Activated naive CD4-positive, alpha-beta T cell treated with anti-CD3 and anti-CD28 coated beads, Interleukin-2, amount 10 ng/mL, durations not matched to agents 7 days and 5 days (primary cell): ENCODE measurements at regions not wholly inside any gene's neighbourhood (a gene's known extent, or its start where the extent isn't known, plus 50 kb on each side); places are given as distances from the start of the nearest gene placed in this dataset.

Source experiments
- CTCF ChIA-PET: fragments of 350-600 bp; sonication (Branson Sonifier 250); formaldehyde crosslinking; loops from one replicate; lab custom pipeline; 2021; ENCODE audit warnings: antibody characterized with exemption; lab: Charles Lee
- DNase-seq: peaks from one replicate; pipeline ENCODE4 v3.0.0-alpha.2; 2020
- H3K27ac Mint-ChIP-seq: one replicate; pipeline ENCODE4 v1.8.0; 2021; ENCODE audit warnings: mild to moderate bottlenecking, moderate library complexity, mixed read lengths
- H3K27me3 Mint-ChIP-seq: one replicate; pipeline ENCODE4 v1.8.0; 2021; ENCODE audit warnings: mild to moderate bottlenecking, mixed read lengths
- H3K36me3 Mint-ChIP-seq: one replicate; pipeline ENCODE4 v1.8.0; 2021; ENCODE audit warnings: mixed read lengths
- H3K4me1 Mint-ChIP-seq: one replicate; pipeline ENCODE4 v1.8.0; 2021; ENCODE audit warnings: mixed read lengths
- H3K4me3 Mint-ChIP-seq: one replicate; pipeline ENCODE4 v1.8.0; 2021; ENCODE audit warnings: mild to moderate bottlenecking, moderate library complexity, mixed read lengths
- H3K9me3 Mint-ChIP-seq: one replicate; pipeline ENCODE4 v1.8.0; 2021; ENCODE audit warnings: mixed read lengths

DNA sequence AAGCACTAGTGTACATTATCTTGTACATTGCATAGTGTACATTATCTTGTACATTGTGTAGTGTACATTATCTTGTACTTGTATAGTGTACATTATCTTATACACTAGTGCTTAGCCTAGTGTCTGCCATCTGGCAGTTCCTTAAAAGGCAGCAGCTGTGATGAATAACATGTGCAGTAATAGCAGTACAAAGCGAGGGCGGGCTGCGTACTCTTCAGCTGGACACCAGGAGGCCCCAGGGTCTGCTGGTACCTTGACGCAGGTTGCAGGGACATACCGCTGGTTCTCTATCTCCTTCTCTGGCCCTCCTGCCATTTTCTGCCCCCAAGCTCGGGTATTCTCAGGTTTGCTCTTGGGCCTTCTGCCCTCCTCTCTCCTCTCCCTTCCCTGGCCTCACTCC is 149.6 kb downstream of the SEC16B start:
- Mint-ChIP-seq H3K9me3 (peaks cover 6% of the 10 kb centered on the region), H3K27ac (no peak overlapping the region), H3K4me1 (no peaks in the 10 kb centered on the region), H3K27me3 (no peaks in the 10 kb centered on the region), H3K4me3 (no peak overlapping the region), H3K36me3 (no peaks in the 10 kb centered on the region)
- no peak for DNase-seq
- CTCF ChIA-PET, result no interaction called here

DNA sequence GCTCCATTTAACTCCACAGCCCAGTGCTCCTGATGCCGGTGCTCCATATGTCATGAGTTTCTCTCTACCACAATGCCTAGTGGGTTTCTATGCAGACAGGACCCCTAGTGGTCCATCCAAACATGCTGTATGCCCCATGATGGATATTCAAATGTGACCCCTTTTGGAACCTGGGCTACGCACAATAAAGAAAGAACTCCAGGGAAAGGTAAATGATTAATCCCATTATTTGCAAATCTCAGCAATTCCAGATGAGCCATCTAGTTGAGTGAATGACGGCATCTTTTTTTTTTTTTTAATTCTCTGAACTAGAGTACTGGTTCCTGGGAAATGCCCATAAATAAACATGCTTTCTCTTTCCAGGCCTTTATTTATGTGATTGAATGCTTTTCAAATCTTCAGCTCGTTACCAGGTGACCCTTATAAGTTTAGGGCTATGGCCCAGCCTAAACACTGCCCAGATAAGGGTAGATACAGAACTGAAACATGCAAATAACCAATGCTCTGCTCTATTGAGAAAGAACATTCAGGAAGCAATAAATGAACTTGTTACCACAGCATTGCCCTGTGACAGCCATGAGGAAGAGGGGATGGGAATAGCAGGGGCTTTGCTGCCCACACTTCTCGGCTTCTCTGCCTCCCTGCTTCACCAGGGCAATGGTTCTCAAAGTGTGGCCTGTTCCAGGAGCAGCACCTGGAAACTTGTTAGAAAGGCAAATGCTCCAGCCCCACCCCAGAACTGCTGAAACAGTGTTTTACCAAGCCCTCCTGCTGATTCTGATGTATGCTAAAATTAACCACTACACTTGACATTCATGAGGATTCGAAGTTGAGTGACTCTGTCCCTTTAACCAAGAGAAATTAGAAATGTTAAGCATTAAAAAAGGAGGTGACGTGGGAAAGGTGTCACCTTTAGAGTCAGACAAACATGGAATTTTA is 151.7 kb downstream of the SEC16B start:
- no peak overlapping the region for H3K27ac Mint-ChIP-seq
- H3K9me3 Mint-ChIP-seq, result peaks cover 10% of the 10 kb centered on the region
- no peaks in the 10 kb centered on the region for H3K36me3 Mint-ChIP-seq
- no peaks in the 10 kb centered on the region for H3K4me1 Mint-ChIP-seq
- no peak for DNase-seq
- H3K27me3 Mint-ChIP-seq, result no peaks in the 10 kb centered on the region
- H3K4me3 Mint-ChIP-seq, result no peak overlapping the region
- CTCF ChIA-PET, result no interaction called here

GRCh38 chr1:177812650-177813049 is 157.2 kb downstream of the SEC16B start:
- peaks cover 16% of the 10 kb centered on the region for H3K9me3 Mint-ChIP-seq
- no peak for DNase-seq
- no peaks in the 10 kb centered on the region for H3K36me3 Mint-ChIP-seq
- H3K4me1 Mint-ChIP-seq, result no peaks in the 10 kb centered on the region
- CTCF ChIA-PET, result interaction anchor here (1.1 kb wide), 1 partner anchor 12 kb away, joined by 3 read pairs; no protein-coding TSS in a partner anchor
- H3K4me3 Mint-ChIP-seq, result no peak overlapping the region
- no peaks in the 10 kb centered on the region for H3K27me3 Mint-ChIP-seq
- H3K27ac Mint-ChIP-seq, result no peak overlapping the region

- CTCF ChIA-PET, result interaction anchor here (1.1 kb wide), 1 partner anchor 13 kb away, joined by 3 read pairs; no protein-coding TSS in a partner anchor
- H3K4me3 Mint-ChIP-seq, result no peak overlapping the region
- peaks cover 17% of the 10 kb centered on the region for H3K9me3 Mint-ChIP-seq
- H3K27ac Mint-ChIP-seq, result no peak overlapping the region
- H3K36me3 Mint-ChIP-seq, result no peaks in the 10 kb centered on the region
- no peak for DNase-seq
- no peaks in the 10 kb centered on the region for H3K27me3 Mint-ChIP-seq
- no peaks in the 10 kb centered on the region for H3K4me1 Mint-ChIP-seq
Observed at GRCh38 chr1:177812144-177812543, 157.7 kb downstream of the SEC16B start.

- H3K27ac Mint-ChIP-seq, result no peak overlapping the region
- H3K27me3 Mint-ChIP-seq, result no peaks in the 10 kb centered on the region
- peaks cover 17% of the 10 kb centered on the region for H3K9me3 Mint-ChIP-seq
- H3K36me3 Mint-ChIP-seq, result no peaks in the 10 kb centered on the region
- no peak for DNase-seq
- CTCF ChIA-PET, result no interaction called here
- no peaks in the 10 kb centered on the region for H3K4me1 Mint-ChIP-seq
- no peak overlapping the region for H3K4me3 Mint-ChIP-seq
Observed at GRCh38 chr1:177811429-177811828, 158.4 kb downstream of the SEC16B start.

DNA sequence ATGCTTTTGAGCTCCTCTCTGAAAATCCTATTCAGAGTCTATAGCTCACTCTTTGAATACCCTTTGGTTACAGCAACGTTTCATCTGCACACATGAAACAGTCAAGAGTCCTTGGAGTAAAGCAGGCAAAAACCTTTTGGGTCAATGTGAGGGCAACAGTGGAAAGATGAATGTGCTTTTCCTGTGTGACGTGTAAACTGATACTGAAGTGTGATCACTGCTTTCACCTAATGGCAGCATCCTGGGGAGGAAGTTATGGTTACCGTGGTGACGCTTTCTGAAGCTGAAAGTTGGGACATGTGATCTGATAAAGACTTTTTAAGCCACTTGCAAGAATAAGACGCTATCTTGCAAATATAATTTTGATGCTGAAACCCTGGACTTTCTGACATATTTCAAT is 160.0 kb downstream of the SEC16B start:
- H3K4me3 Mint-ChIP-seq, result no peak overlapping the region
- no peaks in the 10 kb centered on the region for H3K36me3 Mint-ChIP-seq
- CTCF ChIA-PET, result no interaction called here
- H3K27ac Mint-ChIP-seq, result no peak overlapping the region
- H3K9me3 Mint-ChIP-seq, result peaks cover 15% of the 10 kb centered on the region
- H3K4me1 Mint-ChIP-seq, result no peaks in the 10 kb centered on the region
- H3K27me3 Mint-ChIP-seq, result no peaks in the 10 kb centered on the region
- DNase-seq, result no peak

DNA sequence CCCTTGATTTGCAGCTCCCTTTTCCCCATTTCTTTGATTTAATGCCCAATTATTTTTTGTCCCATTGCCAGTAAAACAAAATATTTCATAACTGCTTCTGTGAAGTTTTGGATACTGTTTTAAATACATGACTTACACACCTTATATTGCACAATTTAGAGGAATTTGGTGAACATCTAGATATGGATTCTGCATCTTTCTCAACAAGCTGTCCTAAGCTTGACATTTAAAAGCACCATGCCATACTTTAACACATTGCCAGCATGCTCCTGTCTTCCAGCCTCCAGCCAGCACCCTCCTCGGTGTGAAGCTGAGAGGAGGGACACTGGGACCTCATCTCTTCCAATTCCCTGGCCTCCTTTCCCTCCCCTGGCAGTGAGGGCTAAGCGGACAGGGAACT is 167.6 kb downstream of the SEC16B start:
- Mint-ChIP-seq H3K4me1 (no peaks in the 10 kb centered on the region), H3K27me3 (no peaks in the 10 kb centered on the region), H3K9me3 (peaks cover 11% of the 10 kb centered on the region), H3K36me3 (no peaks in the 10 kb centered on the region), H3K27ac (no peak overlapping the region), H3K4me3 (no peak overlapping the region)
- CTCF ChIA-PET, result no interaction called here
- no peak for DNase-seq

DNA sequence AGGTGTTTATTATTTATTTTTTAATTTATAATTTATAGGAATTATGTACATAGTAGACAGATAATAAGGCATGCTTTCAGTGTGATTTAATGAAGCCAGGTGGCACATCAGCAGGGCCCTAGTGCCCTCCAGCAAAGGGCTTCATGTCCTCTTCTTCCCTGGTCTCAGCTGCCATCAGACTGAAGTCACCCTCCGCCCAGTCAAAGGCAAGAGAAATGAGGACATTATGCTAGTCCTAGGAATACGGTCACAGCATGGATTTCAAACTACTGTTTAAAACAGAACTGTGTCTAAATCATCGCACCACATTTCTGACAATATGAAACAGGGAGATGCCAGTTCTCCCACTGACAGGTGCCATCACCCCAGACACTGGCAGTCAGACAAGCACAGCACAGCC is 168.1 kb downstream of the SEC16B start:
- H3K9me3 Mint-ChIP-seq, result peaks cover 11% of the 10 kb centered on the region
- H3K36me3 Mint-ChIP-seq, result no peaks in the 10 kb centered on the region
- no peak for DNase-seq
- CTCF ChIA-PET, result no interaction called here
- no peak overlapping the region for H3K27ac Mint-ChIP-seq
- no peak overlapping the region for H3K4me3 Mint-ChIP-seq
- no peaks in the 10 kb centered on the region for H3K27me3 Mint-ChIP-seq
- no peaks in the 10 kb centered on the region for H3K4me1 Mint-ChIP-seq

DNA sequence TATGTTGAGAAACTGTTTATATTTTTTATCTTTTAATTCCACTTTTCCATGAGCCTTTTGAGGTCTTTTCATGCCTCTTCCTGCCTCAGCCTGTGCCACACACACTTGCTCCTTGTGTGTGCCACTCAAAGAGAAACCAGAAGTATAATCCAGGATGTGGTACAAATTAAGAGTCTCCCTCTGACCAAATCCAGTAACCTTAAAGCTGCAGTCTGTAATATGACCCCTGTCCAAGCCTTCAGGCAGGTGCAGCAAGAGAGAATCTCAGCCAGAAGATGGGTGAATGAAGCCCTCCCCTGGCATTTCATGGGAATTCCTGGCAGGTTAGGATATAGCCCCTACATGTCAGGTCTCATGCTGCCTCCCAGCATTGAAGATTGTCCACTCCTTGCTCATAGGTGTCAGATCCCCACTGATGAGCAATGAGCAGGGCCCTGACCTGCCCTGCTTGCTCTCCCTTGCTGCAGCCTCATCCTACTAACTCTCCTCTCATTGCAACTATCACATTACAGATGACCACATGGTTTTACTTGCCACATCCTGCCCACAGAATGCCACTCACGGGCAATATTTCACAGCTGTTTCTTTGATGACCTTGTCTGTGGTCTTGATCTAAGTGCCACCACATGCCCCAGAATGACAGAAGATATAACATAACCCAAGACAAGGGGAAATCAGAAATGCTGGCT is 169.3 kb downstream of the SEC16B start:
- Mint-ChIP-seq H3K4me3 (no peak overlapping the region), H3K4me1 (no peaks in the 10 kb centered on the region), H3K36me3 (no peaks in the 10 kb centered on the region), H3K9me3 (peaks cover 7% of the 10 kb centered on the region), H3K27ac (no peak overlapping the region), H3K27me3 (no peaks in the 10 kb centered on the region)
- CTCF ChIA-PET, result no interaction called here
- no peak for DNase-seq

GRCh38 chr1:177799746-177800145 is 170.1 kb downstream of the SEC16B start:
- CTCF ChIA-PET, result no interaction called here
- no peaks in the 10 kb centered on the region for H3K27me3 Mint-ChIP-seq
- no peak for DNase-seq
- H3K4me1 Mint-ChIP-seq, result no peaks in the 10 kb centered on the region
- H3K4me3 Mint-ChIP-seq, result no peak overlapping the region
- no peak overlapping the region for H3K27ac Mint-ChIP-seq
- peaks cover 5% of the 10 kb centered on the region for H3K9me3 Mint-ChIP-seq
- no peaks in the 10 kb centered on the region for H3K36me3 Mint-ChIP-seq

GRCh38 chr1:177798614-177799013 is 171.2 kb downstream of the SEC16B start:
- Mint-ChIP-seq H3K9me3 (peaks cover under 1% of the 10 kb centered on the region), H3K36me3 (no peaks in the 10 kb centered on the region), H3K4me1 (no peaks in the 10 kb centered on the region), H3K4me3 (no peak overlapping the region), H3K27ac (no peak overlapping the region), H3K27me3 (no peaks in the 10 kb centered on the region)
- CTCF ChIA-PET, result no interaction called here
- no peak for DNase-seq

GRCh38 chr1:177796561-177796960 is 173.3 kb downstream of the SEC16B start:
- no peak overlapping the region for H3K27ac Mint-ChIP-seq
- H3K36me3 Mint-ChIP-seq, result no peaks in the 10 kb centered on the region
- no peaks in the 10 kb centered on the region for H3K9me3 Mint-ChIP-seq
- no peaks in the 10 kb centered on the region for H3K27me3 Mint-ChIP-seq
- DNase-seq, result no peak
- CTCF ChIA-PET, result no interaction called here
- no peaks in the 10 kb centered on the region for H3K4me1 Mint-ChIP-seq
- H3K4me3 Mint-ChIP-seq, result no peak overlapping the region

- Mint-ChIP-seq H3K27ac (no peak overlapping the region), H3K36me3 (no peaks in the 10 kb centered on the region), H3K4me3 (no peak overlapping the region), H3K9me3 (no peaks in the 10 kb centered on the region), H3K27me3 (no peaks in the 10 kb centered on the region), H3K4me1 (no peaks in the 10 kb centered on the region)
- CTCF ChIA-PET, result no interaction called here
- no peak for DNase-seq
Observed at GRCh38 chr1:177794376-177794991, 175.4 kb downstream of the SEC16B start.

DNA sequence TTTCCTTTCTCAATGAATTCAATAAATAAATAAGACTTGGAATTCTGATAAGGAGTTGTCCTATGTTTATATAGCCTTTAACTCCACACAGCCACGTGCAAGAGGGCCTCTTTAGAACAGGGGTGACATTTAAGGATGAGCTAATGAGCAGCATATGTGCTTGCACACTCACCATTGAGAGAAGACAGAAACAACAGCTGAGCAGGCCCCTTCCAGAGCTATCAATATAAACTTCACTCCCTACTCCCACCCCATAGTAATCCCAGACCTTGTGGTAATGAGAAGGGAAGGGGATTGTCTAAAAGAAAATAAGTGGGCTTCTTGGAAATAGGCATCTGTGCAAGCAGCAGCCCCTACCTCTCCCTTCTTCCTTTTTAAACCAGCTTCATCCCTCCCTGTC is 176.0 kb downstream of the SEC16B start:
- no peak for DNase-seq
- Mint-ChIP-seq H3K4me1 (no peaks in the 10 kb centered on the region), H3K27ac (no peak overlapping the region), H3K27me3 (no peaks in the 10 kb centered on the region), H3K36me3 (no peaks in the 10 kb centered on the region), H3K9me3 (no peaks in the 10 kb centered on the region), H3K4me3 (no peak overlapping the region)
- CTCF ChIA-PET, result no interaction called here
